ENCODE measurements at regions not wholly inside any gene's neighbourhood (a gene's known extent, or its start where the extent isn't known, plus 50 kb on each side); places are given as distances from the start of the nearest gene placed in this dataset.

DNA sequence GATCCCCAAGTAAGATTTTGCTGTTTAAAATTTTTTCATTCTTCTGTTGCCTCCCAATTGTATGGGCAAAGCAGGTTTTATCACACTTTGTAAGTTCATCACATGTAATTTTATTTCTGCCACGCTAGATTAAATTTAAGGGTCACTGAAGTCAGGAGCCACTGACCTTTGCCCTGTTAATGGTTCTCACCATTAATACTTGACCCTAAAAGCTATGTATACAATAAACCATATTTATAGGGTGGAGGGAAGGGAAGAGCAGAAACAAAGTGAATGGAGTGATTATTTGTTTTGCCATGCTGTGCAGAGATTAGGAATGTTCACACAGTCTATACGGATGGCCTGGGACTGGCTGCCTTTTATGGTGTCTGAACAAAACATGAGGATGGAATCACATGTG lies 186.7 kb downstream of the BMP2 start:
- no peak overlapping the region for H3K27ac Mint-ChIP-seq (ENCODE audit: unreplicated experiment)
- DNase-seq (ENCODE audit: low spot score): no peak
- TF ChIP-seq, protein P1, sequence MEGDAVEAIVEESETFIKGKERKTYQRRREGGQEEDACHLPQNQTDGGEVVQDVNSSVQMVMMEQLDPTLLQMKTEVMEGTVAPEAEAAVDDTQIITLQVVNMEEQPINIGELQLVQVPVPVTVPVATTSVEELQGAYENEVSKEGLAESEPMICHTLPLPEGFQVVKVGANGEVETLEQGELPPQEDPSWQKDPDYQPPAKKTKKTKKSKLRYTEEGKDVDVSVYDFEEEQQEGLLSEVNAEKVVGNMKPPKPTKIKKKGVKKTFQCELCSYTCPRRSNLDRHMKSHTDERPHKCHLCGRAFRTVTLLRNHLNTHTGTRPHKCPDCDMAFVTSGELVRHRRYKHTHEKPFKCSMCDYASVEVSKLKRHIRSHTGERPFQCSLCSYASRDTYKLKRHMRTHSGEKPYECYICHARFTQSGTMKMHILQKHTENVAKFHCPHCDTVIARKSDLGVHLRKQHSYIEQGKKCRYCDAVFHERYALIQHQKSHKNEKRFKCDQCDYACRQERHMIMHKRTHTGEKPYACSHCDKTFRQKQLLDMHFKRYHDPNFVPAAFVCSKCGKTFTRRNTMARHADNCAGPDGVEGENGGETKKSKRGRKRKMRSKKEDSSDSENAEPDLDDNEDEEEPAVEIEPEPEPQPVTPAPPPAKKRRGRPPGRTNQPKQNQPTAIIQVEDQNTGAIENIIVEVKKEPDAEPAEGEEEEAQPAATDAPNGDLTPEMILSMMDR (IDR thresholded peaks at IDR 0.05): no peak
- H3K9me3 Mint-ChIP-seq (ENCODE audit: low read depth): peaks cover 27% of the 10 kb centered on the region
- no peaks in the 10 kb centered on the region for H3K4me1 Mint-ChIP-seq (ENCODE audit: low read depth)
- no peaks in the 10 kb centered on the region for H3K27me3 Mint-ChIP-seq (ENCODE audit: low read depth)
- no peak overlapping the region for H3K4me3 Mint-ChIP-seq (ENCODE audit: unreplicated experiment)
- no peaks in the 10 kb centered on the region for H3K36me3 Mint-ChIP-seq (ENCODE audit: low read depth)

DNA sequence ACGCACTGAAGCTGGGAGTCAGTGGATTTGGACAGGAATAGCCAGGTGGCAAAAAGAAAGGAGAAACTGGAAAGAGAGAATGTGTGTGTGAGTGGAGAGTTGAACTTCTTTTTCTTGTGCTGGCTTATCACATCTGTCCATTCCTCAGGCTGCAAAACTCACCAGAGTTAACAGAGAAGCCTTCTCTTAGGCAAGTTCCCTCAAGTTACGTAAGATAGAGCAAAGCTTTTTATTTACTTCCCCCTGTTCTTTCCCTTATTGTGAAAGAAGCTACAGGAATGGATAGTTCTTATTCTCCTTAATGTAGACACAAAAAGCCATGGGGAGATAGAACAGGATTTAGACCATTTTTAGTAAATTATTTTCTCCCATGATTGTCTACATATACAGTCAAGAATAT lies 188.6 kb downstream of the BMP2 start:
- Mint-ChIP-seq H3K9me3 (ENCODE audit: low read depth) (peaks cover 19% of the 10 kb centered on the region), H3K27me3 (ENCODE audit: low read depth) (no peaks in the 10 kb centered on the region), H3K36me3 (ENCODE audit: low read depth) (peaks cover 1% of the 10 kb centered on the region), H3K4me3 (ENCODE audit: unreplicated experiment) (no peak overlapping the region), H3K27ac (ENCODE audit: unreplicated experiment) (no peak overlapping the region), H3K4me1 (ENCODE audit: low read depth) (no peaks in the 10 kb centered on the region)
- DNase-seq (ENCODE audit: low spot score): no peak
- TF ChIP-seq, protein P1 (IDR thresholded peaks at IDR 0.05): no peak

DNA sequence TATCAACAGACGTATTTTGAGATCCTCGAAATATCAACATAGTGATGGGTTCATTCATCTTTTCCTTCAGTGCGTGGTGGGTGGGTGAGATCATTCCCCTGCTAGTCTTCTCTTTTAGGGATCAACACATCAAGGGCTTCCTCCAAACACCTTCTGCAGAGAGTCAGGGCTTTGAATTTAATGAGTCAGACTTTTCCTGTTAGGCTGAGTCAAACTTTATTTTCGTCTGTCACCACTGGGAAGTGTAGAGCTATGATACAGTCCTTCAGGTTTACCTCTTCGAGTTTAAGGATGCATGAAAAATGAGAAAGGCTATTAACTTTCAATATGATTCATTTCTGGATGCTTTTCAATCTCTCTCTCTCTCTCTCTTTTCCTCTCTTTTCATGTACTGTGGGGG lies 189.1 kb downstream of the BMP2 start:
- DNase-seq (ENCODE audit: low spot score): no peak
- TF ChIP-seq, protein P1 (IDR thresholded peaks at IDR 0.05): no peak
- H3K27me3 Mint-ChIP-seq (ENCODE audit: low read depth): no peaks in the 10 kb centered on the region
- no peaks in the 10 kb centered on the region for H3K4me1 Mint-ChIP-seq (ENCODE audit: low read depth)
- no peak overlapping the region for H3K27ac Mint-ChIP-seq (ENCODE audit: unreplicated experiment)
- no peak overlapping the region for H3K4me3 Mint-ChIP-seq (ENCODE audit: unreplicated experiment)
- H3K36me3 Mint-ChIP-seq (ENCODE audit: low read depth): peaks cover 1% of the 10 kb centered on the region
- peaks cover 16% of the 10 kb centered on the region for H3K9me3 Mint-ChIP-seq (ENCODE audit: low read depth)

DNA sequence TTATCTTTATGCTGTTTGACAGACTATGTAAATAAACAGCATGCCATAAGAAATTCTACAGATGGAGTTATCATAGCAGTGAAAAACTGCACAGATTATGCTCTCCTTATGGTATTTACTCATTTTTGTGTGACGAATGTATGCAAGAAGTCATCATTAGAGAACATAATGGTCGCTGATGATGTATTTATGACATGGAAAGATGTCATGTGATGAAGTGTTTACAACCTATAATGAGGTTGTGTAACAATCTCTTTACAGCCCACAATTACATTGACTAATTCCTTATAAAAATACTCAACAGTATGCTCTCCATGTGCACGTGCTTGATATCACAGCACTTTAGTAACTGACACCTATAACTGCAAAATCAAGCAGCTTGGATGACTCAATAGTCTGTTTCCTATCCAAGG lies 192.4 kb downstream of the BMP2 start:
- H3K9me3 Mint-ChIP-seq (ENCODE audit: low read depth): peaks cover 3% of the 10 kb centered on the region
- no peak for DNase-seq (ENCODE audit: low spot score)
- no peaks in the 10 kb centered on the region for H3K27me3 Mint-ChIP-seq (ENCODE audit: low read depth)
- H3K4me3 Mint-ChIP-seq (ENCODE audit: unreplicated experiment): no peak overlapping the region
- peaks cover 1% of the 10 kb centered on the region for H3K36me3 Mint-ChIP-seq (ENCODE audit: low read depth)
- no peak overlapping the region for H3K27ac Mint-ChIP-seq (ENCODE audit: unreplicated experiment)
- TF ChIP-seq, protein P1 (IDR thresholded peaks at IDR 0.05): no peak
- no peaks in the 10 kb centered on the region for H3K4me1 Mint-ChIP-seq (ENCODE audit: low read depth)

DNA sequence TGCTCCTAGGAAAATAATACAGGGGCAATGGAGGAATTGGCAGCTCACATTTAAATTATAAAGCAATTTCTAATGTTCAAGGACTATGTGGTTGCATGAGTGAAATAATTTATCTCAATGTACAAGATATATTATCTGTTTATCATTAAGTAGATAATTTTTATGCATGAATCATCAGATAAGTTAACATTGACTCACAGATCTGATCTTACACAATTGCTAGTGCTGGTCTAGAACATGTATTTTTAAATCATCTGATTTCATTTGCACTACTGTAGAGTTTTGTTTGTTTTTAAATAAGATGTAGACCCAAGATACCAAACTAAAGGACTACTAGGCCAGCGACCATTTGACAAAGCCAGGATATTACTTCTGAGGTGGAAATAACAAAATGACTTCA lies 199.2 kb downstream of the BMP2 start:
- Mint-ChIP-seq H3K4me3 (ENCODE audit: unreplicated experiment) (no peak overlapping the region), H3K9me3 (ENCODE audit: low read depth) (peaks cover 8% of the 10 kb centered on the region), H3K27ac (ENCODE audit: unreplicated experiment) (no peak overlapping the region), H3K36me3 (ENCODE audit: low read depth) (no peaks in the 10 kb centered on the region), H3K4me1 (ENCODE audit: low read depth) (no peaks in the 10 kb centered on the region), H3K27me3 (ENCODE audit: low read depth) (no peaks in the 10 kb centered on the region)
- DNase-seq (ENCODE audit: low spot score): no peak
- TF ChIP-seq, protein P1 (IDR thresholded peaks at IDR 0.05): no peak
